Endothelial cell (in vitro differentiated cells): ENCODE measurements at regions not wholly inside any gene's neighbourhood (a gene's known extent, or its start where the extent isn't known, plus 50 kb on each side); places are given as distances from the start of the nearest gene placed in this dataset.
"Not testable (repeated sequence)": the region's sequence is repeated elsewhere in the genome, so short reads cannot be mapped to it uniquely, and the experiment has no call there.

Source experiments
- DNase-seq: peaks from one replicate; pipeline ENCODE4 v3.0.0; 2021; ENCODE audit warnings: low spot score
- H3K27ac Mint-ChIP-seq: one replicate; pipeline ENCODE4 v1.8.0; 2021; ENCODE audit warnings: mixed read lengths, inconsistent platforms; ENCODE audit not compliant: unreplicated experiment
- H3K27me3 Mint-ChIP-seq: one replicate; pipeline ENCODE4 v1.8.0; 2021; ENCODE audit warnings: mild to moderate bottlenecking, moderate library complexity, mixed read lengths, inconsistent platforms; ENCODE audit not compliant: unreplicated experiment
- H3K36me3 Mint-ChIP-seq: one replicate; pipeline ENCODE4 v1.8.0; 2021; ENCODE audit warnings: mild to moderate bottlenecking, low read depth, mixed read lengths, inconsistent platforms; ENCODE audit not compliant: unreplicated experiment
- H3K4me1 Mint-ChIP-seq: one replicate; pipeline ENCODE4 v1.8.0; 2021; ENCODE audit warnings: mild to moderate bottlenecking, mixed read lengths, inconsistent platforms; ENCODE audit not compliant: unreplicated experiment
- H3K4me3 Mint-ChIP-seq: one replicate; pipeline ENCODE4 v1.8.0; 2021; ENCODE audit warnings: mild to moderate bottlenecking, mixed read lengths, inconsistent platforms; ENCODE audit not compliant: unreplicated experiment
- H3K9me3 Mint-ChIP-seq: one replicate; pipeline ENCODE4 v1.8.0; 2021; ENCODE audit warnings: mixed read lengths, inconsistent platforms; ENCODE audit not compliant: unreplicated experiment
- TF ChIP-seq, protein P1 (sequence below): fragments of 200-600 bp; sonication (generic); IDR thresholded peaks from one replicate; pipeline ENCODE4 v1.5.0; 2021; ENCODE audit warnings: antibody characterized with exemption; ENCODE audit not compliant: unreplicated experiment

DNA sequence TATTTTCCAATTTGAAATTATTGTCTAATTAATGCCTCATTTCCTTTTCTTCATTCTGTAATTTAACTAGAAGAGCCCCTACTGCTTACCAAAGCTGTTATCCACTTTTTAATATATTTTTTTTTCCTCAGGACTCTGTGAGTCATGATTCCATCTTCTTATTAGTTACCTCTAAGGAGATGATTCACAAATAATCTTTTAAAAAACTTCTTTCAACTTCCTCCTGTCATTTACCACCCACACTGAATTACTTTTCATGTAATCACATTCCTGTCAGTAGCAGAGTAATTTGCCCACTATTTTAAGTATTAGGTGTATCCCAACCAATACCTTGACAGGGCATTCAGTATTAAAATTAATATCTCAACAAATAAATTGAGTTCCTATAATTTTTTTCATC is 470.9 kb upstream of the ADGRL3 start:
- no peaks in the 10 kb centered on the region for H3K27me3 Mint-ChIP-seq
- no peaks in the 10 kb centered on the region for H3K36me3 Mint-ChIP-seq
- no peaks in the 10 kb centered on the region for H3K4me1 Mint-ChIP-seq
- no peak for DNase-seq
- no peak overlapping the region for H3K4me3 Mint-ChIP-seq
- TF ChIP-seq, protein P1, sequence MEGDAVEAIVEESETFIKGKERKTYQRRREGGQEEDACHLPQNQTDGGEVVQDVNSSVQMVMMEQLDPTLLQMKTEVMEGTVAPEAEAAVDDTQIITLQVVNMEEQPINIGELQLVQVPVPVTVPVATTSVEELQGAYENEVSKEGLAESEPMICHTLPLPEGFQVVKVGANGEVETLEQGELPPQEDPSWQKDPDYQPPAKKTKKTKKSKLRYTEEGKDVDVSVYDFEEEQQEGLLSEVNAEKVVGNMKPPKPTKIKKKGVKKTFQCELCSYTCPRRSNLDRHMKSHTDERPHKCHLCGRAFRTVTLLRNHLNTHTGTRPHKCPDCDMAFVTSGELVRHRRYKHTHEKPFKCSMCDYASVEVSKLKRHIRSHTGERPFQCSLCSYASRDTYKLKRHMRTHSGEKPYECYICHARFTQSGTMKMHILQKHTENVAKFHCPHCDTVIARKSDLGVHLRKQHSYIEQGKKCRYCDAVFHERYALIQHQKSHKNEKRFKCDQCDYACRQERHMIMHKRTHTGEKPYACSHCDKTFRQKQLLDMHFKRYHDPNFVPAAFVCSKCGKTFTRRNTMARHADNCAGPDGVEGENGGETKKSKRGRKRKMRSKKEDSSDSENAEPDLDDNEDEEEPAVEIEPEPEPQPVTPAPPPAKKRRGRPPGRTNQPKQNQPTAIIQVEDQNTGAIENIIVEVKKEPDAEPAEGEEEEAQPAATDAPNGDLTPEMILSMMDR: no peak
- H3K27ac Mint-ChIP-seq: no peak overlapping the region
- H3K9me3 Mint-ChIP-seq: no peaks in the 10 kb centered on the region

DNA sequence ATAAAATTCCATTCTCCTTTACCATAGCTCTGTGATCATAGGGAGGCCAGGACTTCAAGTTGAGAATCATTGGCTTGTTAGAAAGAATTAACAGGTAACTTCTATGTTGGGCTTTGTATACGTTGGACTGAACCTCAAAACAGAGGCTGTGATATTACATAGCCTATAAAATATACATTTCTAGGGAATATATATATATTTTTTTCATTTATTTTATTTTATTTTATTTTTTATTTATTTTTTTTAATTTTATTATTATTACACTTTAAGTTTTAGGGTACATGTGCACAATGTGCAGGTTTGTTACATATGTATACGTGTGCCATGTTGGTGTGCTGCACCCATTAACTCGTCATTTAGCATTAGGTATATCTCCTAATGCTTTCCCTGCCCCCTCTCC is 470.4 kb upstream of the ADGRL3 start:
- H3K9me3 Mint-ChIP-seq, H3K36me3 Mint-ChIP-seq, H3K27me3 Mint-ChIP-seq, H3K27ac Mint-ChIP-seq, H3K4me3 Mint-ChIP-seq, H3K4me1 Mint-ChIP-seq, DNase-seq: not testable (repeated sequence)

- TF ChIP-seq, protein P1: no peak
- H3K36me3 Mint-ChIP-seq: no peaks in the 10 kb centered on the region
- H3K4me1 Mint-ChIP-seq: no peaks in the 10 kb centered on the region
- H3K9me3 Mint-ChIP-seq: no peaks in the 10 kb centered on the region
- no peak overlapping the region for H3K27ac Mint-ChIP-seq
- H3K27me3 Mint-ChIP-seq: peaks cover 4% of the 10 kb centered on the region
- DNase-seq: no peak
- no peak overlapping the region for H3K4me3 Mint-ChIP-seq
Observed at GRCh38 chr4:60737858-60738257, 462.3 kb upstream of the ADGRL3 start.

DNA sequence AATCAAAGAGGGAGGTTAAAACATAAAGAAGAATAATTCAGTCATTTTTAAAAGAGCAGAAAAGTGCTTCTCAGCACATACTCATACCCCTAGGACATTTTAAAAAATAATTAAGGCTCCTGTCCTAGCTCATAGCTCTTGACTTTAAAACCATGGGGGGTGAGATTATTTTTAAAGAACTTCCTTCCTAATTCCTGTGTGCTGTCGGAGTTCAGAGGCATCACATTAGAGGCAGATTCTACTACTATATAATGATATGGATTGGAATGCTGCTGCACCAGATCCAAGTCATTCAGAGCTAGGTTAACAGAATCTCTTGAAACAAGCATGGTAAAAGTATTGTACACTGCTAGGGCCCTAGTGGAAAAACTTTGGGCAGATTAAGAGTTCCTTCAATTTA is 456.5 kb upstream of the ADGRL3 start:
- H3K27ac Mint-ChIP-seq: no peak overlapping the region
- no peaks in the 10 kb centered on the region for H3K9me3 Mint-ChIP-seq
- TF ChIP-seq, protein P1: no peak

GRCh38 chr4:60744767-60745166 is 455.4 kb upstream of the ADGRL3 start:
- H3K9me3 Mint-ChIP-seq: no peaks in the 10 kb centered on the region
- no peaks in the 10 kb centered on the region for H3K36me3 Mint-ChIP-seq
- H3K4me1 Mint-ChIP-seq: no peaks in the 10 kb centered on the region
- no peak for DNase-seq
- no peak overlapping the region for H3K4me3 Mint-ChIP-seq
- TF ChIP-seq, protein P1: no peak
- H3K27me3 Mint-ChIP-seq: no peaks in the 10 kb centered on the region
- no peak overlapping the region for H3K27ac Mint-ChIP-seq

More for the DNA sequence above, 456.5 kb upstream of the ADGRL3 start:
- no peak for DNase-seq
- Mint-ChIP-seq H3K4me3 (no peak overlapping the region), H3K27me3 (peaks cover under 1% of the 10 kb centered on the region), H3K4me1 (no peaks in the 10 kb centered on the region), H3K36me3 (no peaks in the 10 kb centered on the region)
